Mesenchymal stem cell (in vitro differentiated cells and primary cell): ENCODE measurements at regions not wholly inside any gene's neighbourhood (a gene's known extent, or its start where the extent isn't known, plus 50 kb on each side); places are given as distances from the start of the nearest gene placed in this dataset.

ENCODE experiments used
- DNase-seq: peaks from one replicate; pipeline ENCODE4 v3.0.0-alpha.2; 2013
- H2AFZ ChIP-seq: one replicate; pipeline ENCODE4 v1.6.1; 2013; ENCODE audit warnings: low read depth, mild to moderate bottlenecking, control low read depth, inconsistent platforms, low read length, moderate library complexity
- H2AK5ac ChIP-seq: 2 replicates; pipeline ENCODE4 v1.6.1; 2013; ENCODE audit warnings: low read length, moderate library complexity, mild to moderate bottlenecking, inconsistent platforms; ENCODE audit not compliant: severe bottlenecking
- H2BK120ac ChIP-seq: one replicate; pipeline ENCODE4 v1.6.1; 2013; ENCODE audit warnings: low read depth, mild to moderate bottlenecking, inconsistent platforms, low read length, moderate library complexity
- H2BK12ac ChIP-seq, 2 experiments: one replicate each; pipeline ENCODE4 v1.6.1; 2013; ENCODE audit warnings: inconsistent platforms in 2 of 2, low read length in 2 of 2, mild to moderate bottlenecking in 2 of 2, moderate library complexity in 2 of 2, control low read depth in 1 of 2
- H2BK15ac ChIP-seq: one replicate; pipeline ENCODE4 v1.6.1; 2013; ENCODE audit warnings: mild to moderate bottlenecking, low read depth, inconsistent platforms; ENCODE audit not compliant: poor library complexity, severe bottlenecking
- H2BK5ac ChIP-seq: 2 replicates; pipeline ENCODE4 v1.6.1; 2013; ENCODE audit warnings: low read depth, mild to moderate bottlenecking, low read length, control low read depth, inconsistent platforms; ENCODE audit not compliant: poor library complexity, severe bottlenecking
- H3K14ac ChIP-seq, 2 experiments: one replicate each; pipeline ENCODE4 v1.6.1; 2013; ENCODE audit warnings: inconsistent platforms in 2 of 2, low read length in 2 of 2, control low read depth in 1 of 2, mild to moderate bottlenecking in 1 of 2, moderate library complexity in 1 of 2
- H3K18ac ChIP-seq, 2 experiments: one replicate each; pipeline ENCODE4 v1.6.1; 2013; ENCODE audit warnings: inconsistent platforms in 2 of 2, low read length in 2 of 2, control low read depth in 1 of 2, low read depth in 1 of 2, mild to moderate bottlenecking in 1 of 2
- H3K23ac ChIP-seq, 2 experiments: one replicate each; pipeline ENCODE4 v1.6.1; 2013; ENCODE audit warnings: inconsistent platforms in 2 of 2, low read length in 2 of 2, mild to moderate bottlenecking in 2 of 2, moderate library complexity in 2 of 2, control low read depth in 1 of 2
- H3K27ac ChIP-seq: 2 replicates; pipeline ENCODE4 v1.5.1; 2013; ENCODE audit warnings: mild to moderate bottlenecking, moderate library complexity, low read length, control low read depth, inconsistent platforms; ENCODE audit not compliant: poor library complexity, severe bottlenecking
- H3K27me3 ChIP-seq, 2 experiments: 2 replicates each; pipeline versions ENCODE4 v1.6.1 to v1.7.0; 2013; ENCODE audit warnings: low read length in 2 of 2, mild to moderate bottlenecking in 2 of 2, moderate library complexity in 2 of 2, control low read depth in 1 of 2, inconsistent platforms in 1 of 2; ENCODE audit not compliant: control insufficient read depth in 1 of 2, insufficient read depth in 1 of 2
- H3K36me3 ChIP-seq, 2 experiments: 2 replicates each; pipeline versions ENCODE4 v1.6.1 to v1.7.0; 2013; ENCODE audit warnings: low read length in 2 of 2, control low read depth in 1 of 2, inconsistent platforms in 1 of 2, low read depth in 1 of 2, mild to moderate bottlenecking in 1 of 2; ENCODE audit not compliant: insufficient read depth in 2 of 2, control insufficient read depth in 1 of 2
- H3K4ac ChIP-seq, 2 experiments: one replicate each; pipeline ENCODE4 v1.6.1; 2013; ENCODE audit warnings: inconsistent platforms in 2 of 2, low read length in 2 of 2, mild to moderate bottlenecking in 2 of 2, moderate library complexity in 2 of 2, control low read depth in 1 of 2, low read depth in 1 of 2
- H3K4me1 ChIP-seq: 2 replicates; pipeline ENCODE4 v1.6.1; 2013; ENCODE audit warnings: low read depth, low read length, control low read depth; ENCODE audit not compliant: control insufficient read depth, insufficient read depth
- H3K4me2 ChIP-seq: 2 replicates; pipeline ENCODE4 v1.6.1; 2013; ENCODE audit warnings: low read length, mild to moderate bottlenecking, inconsistent platforms; ENCODE audit not compliant: poor library complexity, severe bottlenecking
- H3K4me3 ChIP-seq, 2 experiments: 2 replicates each; pipeline versions ENCODE4 v1.5.1 to v1.7.0; 2013; ENCODE audit warnings: low read length in 2 of 2, mild to moderate bottlenecking in 2 of 2, control low read depth in 1 of 2, low read depth in 1 of 2; ENCODE audit not compliant: insufficient read depth in 1 of 2
- H3K79me1 ChIP-seq: replicated peaks from 2 replicates; pipeline ENCODE4 v1.6.1; 2013; ENCODE audit warnings: mild to moderate bottlenecking, control low read depth, low read length, inconsistent platforms; ENCODE audit not compliant: poor library complexity, severe bottlenecking
- H3K9ac ChIP-seq: 2 replicates; pipeline ENCODE4 v1.7.0; 2013; ENCODE audit warnings: mild to moderate bottlenecking, low read length, moderate library complexity
- H3K9me3 ChIP-seq: 2 replicates; pipeline ENCODE4 v1.7.0; 2013; ENCODE audit warnings: mild to moderate bottlenecking, low read length; ENCODE audit not compliant: control insufficient read depth
- H4K8ac ChIP-seq: one replicate; pipeline ENCODE4 v1.6.1; 2013; ENCODE audit warnings: inconsistent platforms, mild to moderate bottlenecking, low read length, moderate library complexity
- H4K91ac ChIP-seq: one replicate; pipeline ENCODE4 v1.6.1; 2013; ENCODE audit warnings: mild to moderate bottlenecking, low read length, inconsistent platforms
- WGBS: methylation state at CpG from one replicate; pipeline ENCODE4 v1.1.7; 2013; ENCODE audit warnings: mixed read lengths; 5-methylcytosine and 5-hydroxymethylcytosine counted together

- no peak overlapping the region for H3K4me2 ChIP-seq
- no peak overlapping the region for H2AK5ac ChIP-seq
- H3K4me1 ChIP-seq, result no peaks in the 10 kb centered on the region
- H3K27me3 ChIP-seq, result peaks cover 0 to 20% of the 10 kb centered on the region in 2 experiments
- no peak overlapping the region for H3K23ac ChIP-seq
- no peak for DNase-seq
- no peak overlapping the region for H4K91ac ChIP-seq
- H2AFZ ChIP-seq, result no peak overlapping the region
- no peak overlapping the region for H3K18ac ChIP-seq
- no peak overlapping the region for H3K27ac ChIP-seq
- H2BK120ac ChIP-seq, result no peak overlapping the region
- no peak overlapping the region for H4K8ac ChIP-seq
- no peak overlapping the region for H2BK12ac ChIP-seq
- H2BK15ac ChIP-seq, result no peak overlapping the region
- no peak overlapping the region for H2BK5ac ChIP-seq
- no peaks in the 10 kb centered on the region for H3K79me1 ChIP-seq
- no peak overlapping the region for H3K4ac ChIP-seq
- WGBS, result 60% methylated on average over 7 of the region's 7 CpGs
- no peak overlapping the region for H3K9ac ChIP-seq
- no peaks in the 10 kb centered on the region for H3K36me3 ChIP-seq
- no peak overlapping the region for H3K4me3 ChIP-seq
- peaks cover 20% of the 10 kb centered on the region for H3K9me3 ChIP-seq
- no peak overlapping the region for H3K14ac ChIP-seq
Measured at GRCh38 chr2:119068154-119068725, 90.3 kb downstream of the C1QL2 start.

GRCh38 chr2:119066272-119066804, 92.2 kb downstream of the C1QL2 start:
- no peak overlapping the region for H3K4ac ChIP-seq
- no peak overlapping the region for H2BK12ac ChIP-seq
- H3K4me2 ChIP-seq, result no peak overlapping the region
- DNase-seq, result no peak
- H2BK120ac ChIP-seq, result no peak overlapping the region
- H4K8ac ChIP-seq, result no peak overlapping the region
- no peak overlapping the region for H3K23ac ChIP-seq
- no peaks in the 10 kb centered on the region for H3K79me1 ChIP-seq
- H3K9ac ChIP-seq, result no peak overlapping the region
- no peak overlapping the region for H2AK5ac ChIP-seq
- H3K18ac ChIP-seq, result no peak overlapping the region
- WGBS, result 72% methylated on average over 2 of the region's 2 CpGs
- peaks cover 0 to 19% of the 10 kb centered on the region in 2 experiments for H3K27me3 ChIP-seq
- H2BK15ac ChIP-seq, result no peak overlapping the region
- H3K4me3 ChIP-seq, result no peak overlapping the region
- H4K91ac ChIP-seq, result no peak overlapping the region
- no peak overlapping the region for H3K14ac ChIP-seq
- H2AFZ ChIP-seq, result no peak overlapping the region
- no peaks in the 10 kb centered on the region for H3K4me1 ChIP-seq
- no peak overlapping the region for H2BK5ac ChIP-seq
- H3K27ac ChIP-seq, result no peak overlapping the region
- peaks cover 20% of the 10 kb centered on the region for H3K9me3 ChIP-seq
- H3K36me3 ChIP-seq, result no peaks in the 10 kb centered on the region

GRCh38 chr2:119065146-119065545, 93.4 kb downstream of the C1QL2 start:
- H2BK12ac ChIP-seq, result no peak overlapping the region
- no peak overlapping the region for H3K4me2 ChIP-seq
- H4K91ac ChIP-seq, result no peak overlapping the region
- no peak overlapping the region for H3K4ac ChIP-seq
- H3K9ac ChIP-seq, result no peak overlapping the region
- peaks cover 20% of the 10 kb centered on the region for H3K9me3 ChIP-seq
- H2BK5ac ChIP-seq, result no peak overlapping the region
- H3K27ac ChIP-seq, result no peak overlapping the region
- no peak overlapping the region for H3K23ac ChIP-seq
- H3K4me3 ChIP-seq, result no peak overlapping the region
- H2BK120ac ChIP-seq, result no peak overlapping the region
- H2BK15ac ChIP-seq, result no peak overlapping the region
- H4K8ac ChIP-seq, result no peak overlapping the region
- no peak overlapping the region for H3K18ac ChIP-seq
- no peak overlapping the region for H2AK5ac ChIP-seq
- H3K79me1 ChIP-seq, result no peaks in the 10 kb centered on the region
- no peak for DNase-seq
- H3K36me3 ChIP-seq, result no peaks in the 10 kb centered on the region
- no peaks in the 10 kb centered on the region for H3K4me1 ChIP-seq
- peaks cover 0 to 13% of the 10 kb centered on the region in 2 experiments for H3K27me3 ChIP-seq
- no peak overlapping the region for H2AFZ ChIP-seq
- H3K14ac ChIP-seq, result no peak overlapping the region

GRCh38 chr2:119064567-119064966, 94.0 kb downstream of the C1QL2 start:
- H4K91ac ChIP-seq, result no peak overlapping the region
- no peak overlapping the region for H3K14ac ChIP-seq
- H3K4me3 ChIP-seq, result no peak overlapping the region
- no peak for DNase-seq
- H2BK15ac ChIP-seq, result no peak overlapping the region
- H3K18ac ChIP-seq, result no peak overlapping the region
- H3K27me3 ChIP-seq, result peaks cover 0 to 15% of the 10 kb centered on the region in 2 experiments
- no peak overlapping the region for H2AFZ ChIP-seq
- H3K4ac ChIP-seq, result no peak overlapping the region
- no peak overlapping the region for H4K8ac ChIP-seq
- H3K9me3 ChIP-seq, result peaks cover 20% of the 10 kb centered on the region
- no peak overlapping the region for H2AK5ac ChIP-seq
- no peak overlapping the region for H3K4me2 ChIP-seq
- no peaks in the 10 kb centered on the region for H3K36me3 ChIP-seq
- no peak overlapping the region for H3K9ac ChIP-seq
- no peaks in the 10 kb centered on the region for H3K4me1 ChIP-seq
- no peak overlapping the region for H2BK12ac ChIP-seq
- no peak overlapping the region for H2BK5ac ChIP-seq
- H3K23ac ChIP-seq, result no peak overlapping the region
- H2BK120ac ChIP-seq, result no peak overlapping the region
- no peak overlapping the region for H3K27ac ChIP-seq
- no peaks in the 10 kb centered on the region for H3K79me1 ChIP-seq
- WGBS, result 53% methylated on average over 1 of the region's 1 CpG
